ENCODE measurements at regions not wholly inside any gene's neighbourhood (a gene's known extent, or its start where the extent isn't known, plus 50 kb on each side); places are given as distances from the start of the nearest gene placed in this dataset.

- TF ChIP-seq POLR2AphosphoS5 (IDR thresholded peaks at IDR 0.05; ENCODE audit: low read depth, low read length), result no peak
- no peak for TF ChIP-seq SIN3A (IDR thresholded peaks at IDR 0.05; ENCODE audit: borderline replicate concordance, insufficient read depth, low read length)
- TF ChIP-seq, protein P1, sequence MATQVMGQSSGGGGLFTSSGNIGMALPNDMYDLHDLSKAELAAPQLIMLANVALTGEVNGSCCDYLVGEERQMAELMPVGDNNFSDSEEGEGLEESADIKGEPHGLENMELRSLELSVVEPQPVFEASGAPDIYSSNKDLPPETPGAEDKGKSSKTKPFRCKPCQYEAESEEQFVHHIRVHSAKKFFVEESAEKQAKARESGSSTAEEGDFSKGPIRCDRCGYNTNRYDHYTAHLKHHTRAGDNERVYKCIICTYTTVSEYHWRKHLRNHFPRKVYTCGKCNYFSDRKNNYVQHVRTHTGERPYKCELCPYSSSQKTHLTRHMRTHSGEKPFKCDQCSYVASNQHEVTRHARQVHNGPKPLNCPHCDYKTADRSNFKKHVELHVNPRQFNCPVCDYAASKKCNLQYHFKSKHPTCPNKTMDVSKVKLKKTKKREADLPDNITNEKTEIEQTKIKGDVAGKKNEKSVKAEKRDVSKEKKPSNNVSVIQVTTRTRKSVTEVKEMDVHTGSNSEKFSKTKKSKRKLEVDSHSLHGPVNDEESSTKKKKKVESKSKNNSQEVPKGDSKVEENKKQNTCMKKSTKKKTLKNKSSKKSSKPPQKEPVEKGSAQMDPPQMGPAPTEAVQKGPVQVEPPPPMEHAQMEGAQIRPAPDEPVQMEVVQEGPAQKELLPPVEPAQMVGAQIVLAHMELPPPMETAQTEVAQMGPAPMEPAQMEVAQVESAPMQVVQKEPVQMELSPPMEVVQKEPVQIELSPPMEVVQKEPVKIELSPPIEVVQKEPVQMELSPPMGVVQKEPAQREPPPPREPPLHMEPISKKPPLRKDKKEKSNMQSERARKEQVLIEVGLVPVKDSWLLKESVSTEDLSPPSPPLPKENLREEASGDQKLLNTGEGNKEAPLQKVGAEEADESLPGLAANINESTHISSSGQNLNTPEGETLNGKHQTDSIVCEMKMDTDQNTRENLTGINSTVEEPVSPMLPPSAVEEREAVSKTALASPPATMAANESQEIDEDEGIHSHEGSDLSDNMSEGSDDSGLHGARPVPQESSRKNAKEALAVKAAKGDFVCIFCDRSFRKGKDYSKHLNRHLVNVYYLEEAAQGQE (IDR thresholded peaks at IDR 0.05; ENCODE audit: insufficient read depth in 1 of 2, low read depth in 2 of 2, low read length in 2 of 2), result no peak
- no peak for TF ChIP-seq TAF1 (IDR thresholded peaks at IDR 0.05; ENCODE audit: borderline replicate concordance, insufficient read depth, low read length)
- no peak for TF ChIP-seq FOXP2 (optimal IDR thresholded peaks at IDR 0.05; ENCODE audit: borderline replicate concordance, extremely low read depth, extremely low read length, insufficient read depth)
Observed at GRCh38 chr13:59463023-59463422, 700.7 kb downstream of the DIAPH3 start.

GRCh38 chr13:59464926-59465325, 698.8 kb downstream of the DIAPH3 start:
- TF ChIP-seq, protein P1 (IDR thresholded peaks at IDR 0.05; ENCODE audit: insufficient read depth in 1 of 2, low read depth in 2 of 2, low read length in 2 of 2), result no peak
- no peak for TF ChIP-seq TAF1 (IDR thresholded peaks at IDR 0.05; ENCODE audit: borderline replicate concordance, insufficient read depth, low read length)
- TF ChIP-seq SIN3A (IDR thresholded peaks at IDR 0.05; ENCODE audit: borderline replicate concordance, insufficient read depth, low read length), result no peak
- no peak for TF ChIP-seq POLR2AphosphoS5 (IDR thresholded peaks at IDR 0.05; ENCODE audit: low read depth, low read length)
- no peak for TF ChIP-seq FOXP2 (optimal IDR thresholded peaks at IDR 0.05; ENCODE audit: borderline replicate concordance, extremely low read depth, extremely low read length, insufficient read depth)

GRCh38 chr13:59468396-59468795, 695.3 kb downstream of the DIAPH3 start:
- TF ChIP-seq SIN3A (IDR thresholded peaks at IDR 0.05; ENCODE audit: borderline replicate concordance, insufficient read depth, low read length) (no peak), POLR2AphosphoS5 (IDR thresholded peaks at IDR 0.05; ENCODE audit: low read depth, low read length) (no peak), FOXP2 (optimal IDR thresholded peaks at IDR 0.05; ENCODE audit: borderline replicate concordance, extremely low read depth, extremely low read length, insufficient read depth) (no peak), TAF1 (IDR thresholded peaks at IDR 0.05; ENCODE audit: borderline replicate concordance, insufficient read depth, low read length) (no peak)
- TF ChIP-seq, protein P1 (IDR thresholded peaks at IDR 0.05; ENCODE audit: insufficient read depth in 1 of 2, low read depth in 2 of 2, low read length in 2 of 2), result no peak

- TF ChIP-seq, protein P1 (IDR thresholded peaks at IDR 0.05; ENCODE audit: insufficient read depth in 1 of 2, low read depth in 2 of 2, low read length in 2 of 2), result no peak
- TF ChIP-seq SIN3A (IDR thresholded peaks at IDR 0.05; ENCODE audit: borderline replicate concordance, insufficient read depth, low read length), result no peak
- no peak for TF ChIP-seq TAF1 (IDR thresholded peaks at IDR 0.05; ENCODE audit: borderline replicate concordance, insufficient read depth, low read length)
Observed at GRCh38 chr13:59471106-59471505, 692.6 kb downstream of the DIAPH3 start.

GRCh38 chr13:59472134-59472533, 691.6 kb downstream of the DIAPH3 start:
- TF ChIP-seq FOXP2 (optimal IDR thresholded peaks at IDR 0.05; ENCODE audit: borderline replicate concordance, extremely low read depth, extremely low read length, insufficient read depth) (no peak), SIN3A (IDR thresholded peaks at IDR 0.05; ENCODE audit: borderline replicate concordance, insufficient read depth, low read length) (no peak), TAF1 (IDR thresholded peaks at IDR 0.05; ENCODE audit: borderline replicate concordance, insufficient read depth, low read length) (no peak), POLR2AphosphoS5 (IDR thresholded peaks at IDR 0.05; ENCODE audit: low read depth, low read length) (no peak)
- TF ChIP-seq, protein P1 (IDR thresholded peaks at IDR 0.05; ENCODE audit: insufficient read depth in 1 of 2, low read depth in 2 of 2, low read length in 2 of 2), result no peak
